Right atrium auricular region (tissue), 2 donors: ENCODE measurements at regions not wholly inside any gene's neighbourhood (a gene's known extent, or its start where the extent isn't known, plus 50 kb on each side); places are given as distances from the start of the nearest gene placed in this dataset.
"Not testable (repeated sequence)": the region's sequence is repeated elsewhere in the genome, so short reads cannot be mapped to it uniquely, and the experiment has no call there.

Experiments
- DNase-seq: peaks from one replicate; pipeline ENCODE4 v3.0.0-alpha.2; 2019; ENCODE audit warnings: low spot score
- H3K27ac ChIP-seq, 2 donors: fragments of 200-600 bp; sonication (generic); 1 replicate in 1 of 2; 2 replicates in 1 of 2; pipeline ENCODE4 v1.5.1; 2016 to 2019
- H3K27me3 ChIP-seq, 2 donors: fragments of 200-600 bp; sonication (generic); one replicate each; pipeline versions ENCODE4 v1.5.1 to v1.6.0; 2017 to 2019
- H3K36me3 ChIP-seq: fragments of 200-600 bp; sonication (generic); one replicate; pipeline ENCODE4 v1.5.1; 2016
- H3K4me1 ChIP-seq, 2 donors: fragments of 200-600 bp; sonication (generic); one replicate each; pipeline versions ENCODE4 v1.5.1 to v1.6.0; 2017 to 2019
- H3K4me3 ChIP-seq, 2 donors: fragments of 200-600 bp; sonication (generic); 1 replicate in 1 of 2; 2 replicates in 1 of 2; pipeline ENCODE4 v1.5.1; 2017 to 2019; ENCODE audit warnings: mild to moderate bottlenecking in 1 of 2, moderate library complexity in 1 of 2
- H3K9me3 ChIP-seq, 2 donors: fragments of 200-600 bp; sonication (generic); one replicate each; pipeline ENCODE4 v1.5.1; 2019
- CTCF ChIP-seq, 2 donors: fragments of 200-600 bp; sonication (generic); IDR thresholded peaks; one replicate each; pipeline ENCODE4 v1.5.1; 2019; ENCODE audit warnings: antibody characterized with exemption in 2 of 2

GRCh38 chr6:27026361-27026760 is 221.1 kb upstream of the PRSS16 start:
- Histone ChIP-seq H3K27ac (no peak overlapping the region), H3K27me3 (no peaks in the 10 kb centered on the region), H3K9me3 (no peaks in the 10 kb centered on the region), H3K4me1 (no peaks in the 10 kb centered on the region), H3K36me3 (no peaks in the 10 kb centered on the region), H3K4me3 (no peak overlapping the region)
- TF ChIP-seq CTCF (IDR thresholded peaks at IDR 0.05): no peak
- DNase-seq: no peak

- no peaks in the 10 kb centered on the region for H3K9me3 ChIP-seq
- H3K27ac ChIP-seq: no peak overlapping the region
- H3K36me3 ChIP-seq: no peaks in the 10 kb centered on the region
- H3K4me3 ChIP-seq: no peak overlapping the region
- DNase-seq: no peak
- no peaks in the 10 kb centered on the region for H3K27me3 ChIP-seq
- no peak for TF ChIP-seq CTCF (IDR thresholded peaks at IDR 0.05)
- H3K4me1 ChIP-seq: no peaks in the 10 kb centered on the region
Observed at GRCh38 chr6:27031302-27031701, 216.2 kb upstream of the PRSS16 start.

- no peak for TF ChIP-seq CTCF (IDR thresholded peaks at IDR 0.05)
- DNase-seq: no peak
- Histone ChIP-seq H3K4me1 (no peaks in the 10 kb centered on the region), H3K27me3 (no peaks in the 10 kb centered on the region), H3K4me3 (no peak overlapping the region), H3K27ac (no peak overlapping the region), H3K36me3 (no peaks in the 10 kb centered on the region), H3K9me3 (no peaks in the 10 kb centered on the region)
Observed at GRCh38 chr6:27038498-27038897, 209.0 kb upstream of the PRSS16 start.

GRCh38 chr6:27040244-27041042 is 207.1 kb upstream of the PRSS16 start:
- no peak for DNase-seq
- no peak for TF ChIP-seq CTCF (IDR thresholded peaks at IDR 0.05)
- no peak overlapping the region for H3K27ac ChIP-seq
- H3K4me3 ChIP-seq: no peak overlapping the region
- H3K4me1 ChIP-seq: no peaks in the 10 kb centered on the region
- H3K27me3 ChIP-seq: no peaks in the 10 kb centered on the region
- H3K9me3 ChIP-seq: no peaks in the 10 kb centered on the region
- no peaks in the 10 kb centered on the region for H3K36me3 ChIP-seq

- H3K27ac ChIP-seq: no peak overlapping the region
- no peak for TF ChIP-seq CTCF (IDR thresholded peaks at IDR 0.05)
- no peaks in the 10 kb centered on the region for H3K9me3 ChIP-seq
- no peaks in the 10 kb centered on the region for H3K4me1 ChIP-seq
- H3K4me3 ChIP-seq: no peak overlapping the region
- DNase-seq: no peak
- H3K36me3 ChIP-seq: no peaks in the 10 kb centered on the region
- H3K27me3 ChIP-seq: no peaks in the 10 kb centered on the region
Observed at GRCh38 chr6:27043244-27043643, 204.3 kb upstream of the PRSS16 start.

DNA sequence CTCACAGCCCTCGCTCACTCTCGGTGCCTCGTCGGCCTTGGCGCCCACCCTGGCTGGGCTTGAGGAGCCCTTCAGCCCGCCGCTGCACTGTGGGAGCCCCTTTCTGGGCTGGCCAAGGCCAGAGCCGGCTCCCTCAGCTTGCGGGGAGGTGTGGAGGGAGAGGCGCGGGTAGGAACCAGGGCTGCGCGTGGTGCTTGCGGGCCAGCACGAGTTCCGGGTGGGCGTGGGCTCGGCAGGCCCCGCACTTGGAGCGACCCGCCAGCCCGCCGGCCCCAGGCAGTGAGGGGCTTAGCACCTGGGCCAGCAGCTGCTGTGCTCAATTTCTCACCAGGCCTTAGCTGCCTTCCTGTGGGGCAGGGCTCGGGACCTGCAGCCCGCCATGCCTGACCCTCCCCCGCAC is 202.4 kb upstream of the PRSS16 start:
- not testable (repeated sequence) for H3K4me1 ChIP-seq, H3K36me3 ChIP-seq, H3K27ac ChIP-seq, DNase-seq, H3K27me3 ChIP-seq, H3K9me3 ChIP-seq, H3K4me3 ChIP-seq

DNA sequence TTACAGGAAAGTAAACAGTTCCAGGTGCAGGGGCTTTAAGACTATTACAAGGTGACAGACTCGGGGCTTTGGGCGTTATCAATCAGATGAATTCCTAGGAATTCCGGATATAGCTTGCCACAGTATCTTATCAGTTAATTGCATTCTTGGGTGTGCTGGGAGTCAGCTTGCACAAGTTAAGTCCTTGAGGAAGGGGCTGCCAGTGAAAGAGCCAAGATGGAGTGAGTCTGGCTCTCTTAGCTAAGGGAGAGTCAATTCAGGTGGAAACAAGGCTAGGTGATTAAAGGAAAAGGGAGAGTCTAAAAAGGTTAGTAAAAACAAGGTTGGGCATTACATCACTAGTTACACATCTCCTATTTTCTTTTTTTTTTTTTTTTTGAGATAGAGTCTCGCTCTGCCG is 199.8 kb upstream of the PRSS16 start:
- H3K27me3 ChIP-seq, H3K4me3 ChIP-seq, DNase-seq, H3K36me3 ChIP-seq, H3K4me1 ChIP-seq, H3K9me3 ChIP-seq, H3K27ac ChIP-seq: not testable (repeated sequence)
